A673 (cell line): ENCODE measurements at regions not wholly inside any gene's neighbourhood (a gene's known extent, or its start where the extent isn't known, plus 50 kb on each side); places are given as distances from the start of the nearest gene placed in this dataset.

ENCODE experiments used
- BruUV-seq: library from RNA; stranded (reverse); fragments of 400-500 nt; replicated peaks from 2 replicates; lab custom pipeline; 2021; lab: Mats Ljungman, UMichigan
- CTCF ChIA-PET: fragments of 300-600 bp; sonication (Branson Sonifier 250); formaldehyde crosslinking; loops from one replicate; lab custom pipeline; 2022; ENCODE audit warnings: antibody characterized with exemption; lab: Charles Lee
- POLR2A ChIA-PET: fragments of 300-600 bp; sonication (Branson Sonifier 250); formaldehyde crosslinking; loops from one replicate; lab custom pipeline; 2022; ENCODE audit warnings: antibody characterized with exemption; ENCODE audit not compliant: low non-redundant PET; lab: Charles Lee
- DNase-seq: peaks from one replicate; pipeline ENCODE4 v3.0.0-alpha.2; 2015; ENCODE audit warnings: low spot score
- H3K27ac ChIP-seq: fragments of 200-600 bp; sonication (generic); 2 replicates; pipeline ENCODE4 v1.5.1; 2016; ENCODE audit warnings: mixed run types, low read depth, mild to moderate bottlenecking, mixed read lengths, antibody characterized with exemption, low read length; ENCODE audit not compliant: poor library complexity, severe bottlenecking
- H3K27me3 ChIP-seq: fragments of 200-600 bp; sonication (generic); replicated peaks from 2 replicates; pipeline ENCODE4 v1.6.1; 2017; ENCODE audit warnings: mixed run types, low read depth, mild to moderate bottlenecking, mixed read lengths, antibody characterized with exemption, low read length; ENCODE audit not compliant: insufficient read depth, poor library complexity
- H3K36me3 ChIP-seq: fragments of 200-600 bp; sonication (generic); 2 replicates; pipeline ENCODE4 v1.6.1; 2016; ENCODE audit warnings: mixed run types, mild to moderate bottlenecking, mixed read lengths, antibody characterized with exemption, low read length; ENCODE audit not compliant: insufficient read depth, poor library complexity, severe bottlenecking
- H3K4me1 ChIP-seq: fragments of 200-600 bp; sonication (generic); 2 replicates; pipeline ENCODE4 v1.6.1; 2017; ENCODE audit warnings: mixed run types, mild to moderate bottlenecking, mixed read lengths, antibody characterized with exemption, low read length; ENCODE audit not compliant: insufficient read depth, poor library complexity, severe bottlenecking
- H3K4me3 ChIP-seq: fragments of 200-600 bp; sonication (generic); 2 replicates; pipeline ENCODE4 v1.5.1; 2016; ENCODE audit warnings: low read depth, mixed run types, mild to moderate bottlenecking, mixed read lengths, low read length; ENCODE audit not compliant: poor library complexity, severe bottlenecking
- H3K9me3 ChIP-seq: fragments of 200-600 bp; sonication (generic); 2 replicates; pipeline ENCODE4 v1.6.1; 2016; ENCODE audit warnings: mixed run types, low read depth, mild to moderate bottlenecking, mixed read lengths, antibody characterized with exemption, low read length; ENCODE audit not compliant: poor library complexity, severe bottlenecking
- EZH2 ChIP-seq: fragments of 200-600 bp; sonication (generic); IDR thresholded peaks from 2 replicates; pipeline ENCODE4 v1.6.1; 2017; ENCODE audit warnings: borderline replicate concordance, low read depth, mild to moderate bottlenecking, mixed read lengths, antibody characterized with exemption, low read length; ENCODE audit not compliant: poor library complexity, severe bottlenecking
- intact Hi-C: fragments of 100-400 bp; cut with micrococcal nuclease; formaldehyde crosslinking; loops from one replicate; pipeline ENCODE4 v1.10.0; 2022; ENCODE audit not compliant: unreplicated experiment
- TF ChIP-seq, protein P1 (sequence below): fragments of 300-800, 200-600 bp; sonication (generic); conservative IDR thresholded peaks from 2 replicates; pipeline ENCODE4 v1.5.1; 2017; ENCODE audit warnings: low read depth, mild to moderate bottlenecking, antibody characterized with exemption, low read length, moderate library complexity, mixed read lengths

DNA sequence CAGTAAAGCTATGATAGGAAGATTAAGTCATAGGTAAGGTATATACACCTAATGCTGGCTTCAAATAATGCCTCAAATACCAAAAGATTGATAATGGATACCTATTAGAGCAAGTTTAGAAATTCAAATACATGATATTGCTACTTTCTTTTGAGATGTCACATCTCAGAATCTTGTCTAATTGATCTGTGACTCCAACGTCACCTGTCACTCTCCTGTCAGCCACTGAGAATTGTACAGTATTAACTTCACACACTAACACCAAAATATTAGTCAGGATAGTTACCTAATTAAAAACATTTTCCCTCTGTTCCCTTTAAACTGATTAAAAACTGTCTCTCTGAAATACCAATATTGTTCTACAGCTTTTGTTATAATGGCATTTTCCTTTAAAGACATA is 575.5 kb upstream of the ID4 start:
- no peak overlapping the region for H3K4me3 ChIP-seq
- CTCF ChIA-PET, result no interaction called here
- no peak for TF ChIP-seq EZH2
- TF ChIP-seq, protein P1, sequence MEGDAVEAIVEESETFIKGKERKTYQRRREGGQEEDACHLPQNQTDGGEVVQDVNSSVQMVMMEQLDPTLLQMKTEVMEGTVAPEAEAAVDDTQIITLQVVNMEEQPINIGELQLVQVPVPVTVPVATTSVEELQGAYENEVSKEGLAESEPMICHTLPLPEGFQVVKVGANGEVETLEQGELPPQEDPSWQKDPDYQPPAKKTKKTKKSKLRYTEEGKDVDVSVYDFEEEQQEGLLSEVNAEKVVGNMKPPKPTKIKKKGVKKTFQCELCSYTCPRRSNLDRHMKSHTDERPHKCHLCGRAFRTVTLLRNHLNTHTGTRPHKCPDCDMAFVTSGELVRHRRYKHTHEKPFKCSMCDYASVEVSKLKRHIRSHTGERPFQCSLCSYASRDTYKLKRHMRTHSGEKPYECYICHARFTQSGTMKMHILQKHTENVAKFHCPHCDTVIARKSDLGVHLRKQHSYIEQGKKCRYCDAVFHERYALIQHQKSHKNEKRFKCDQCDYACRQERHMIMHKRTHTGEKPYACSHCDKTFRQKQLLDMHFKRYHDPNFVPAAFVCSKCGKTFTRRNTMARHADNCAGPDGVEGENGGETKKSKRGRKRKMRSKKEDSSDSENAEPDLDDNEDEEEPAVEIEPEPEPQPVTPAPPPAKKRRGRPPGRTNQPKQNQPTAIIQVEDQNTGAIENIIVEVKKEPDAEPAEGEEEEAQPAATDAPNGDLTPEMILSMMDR, result no peak
- POLR2A ChIA-PET, result no interaction called here
- DNase-seq, result no peak
- no peaks in the 10 kb centered on the region for H3K4me1 ChIP-seq
- no peak overlapping the region for H3K27ac ChIP-seq
- no peaks in the 10 kb centered on the region for H3K27me3 ChIP-seq
- no peaks in the 10 kb centered on the region for H3K36me3 ChIP-seq
- H3K9me3 ChIP-seq, result no peaks in the 10 kb centered on the region
- intact Hi-C loops, result no loop called here
- no TSS peak for BruUV-seq

DNA sequence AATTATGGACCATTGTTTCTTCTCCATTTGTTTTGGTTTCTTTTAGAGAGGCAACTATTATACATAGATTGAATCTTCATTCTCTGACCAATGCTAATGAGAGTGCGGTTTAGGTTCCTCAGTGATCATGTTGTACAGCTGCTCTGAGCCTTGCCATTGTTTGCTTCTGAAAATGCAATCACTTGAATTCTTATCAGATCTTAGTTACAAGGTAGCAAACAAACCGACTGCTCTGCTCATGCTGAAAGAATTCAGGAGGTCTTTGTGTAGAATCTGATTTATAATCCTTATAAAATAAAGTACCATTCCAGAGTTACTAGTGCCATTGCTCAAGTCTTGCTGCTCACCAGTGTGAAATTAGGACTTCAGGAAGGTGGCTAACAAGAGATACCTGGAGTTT is 569.1 kb upstream of the ID4 start:
- Histone ChIP-seq H3K9me3 (no peaks in the 10 kb centered on the region), H3K36me3 (no peaks in the 10 kb centered on the region), H3K27me3 (no peaks in the 10 kb centered on the region), H3K4me3 (no peak overlapping the region), H3K27ac (no peak overlapping the region), H3K4me1 (no peaks in the 10 kb centered on the region)
- TF ChIP-seq, protein P1, result no peak
- TF ChIP-seq EZH2, result no peak
- DNase-seq, result no peak
- BruUV-seq, result no TSS peak
- ChIA-PET CTCF (no interaction called here), POLR2A (no interaction called here)
- intact Hi-C loops, result no loop called here

GRCh38 chr6:19268718-19269117 is 568.5 kb upstream of the ID4 start:
- H3K27ac ChIP-seq, result no peak overlapping the region
- no TSS peak for BruUV-seq
- no peak overlapping the region for H3K4me3 ChIP-seq
- intact Hi-C loops, result no loop called here
- POLR2A ChIA-PET, result no interaction called here
- no peaks in the 10 kb centered on the region for H3K27me3 ChIP-seq
- no peaks in the 10 kb centered on the region for H3K9me3 ChIP-seq
- no peaks in the 10 kb centered on the region for H3K36me3 ChIP-seq
- TF ChIP-seq, protein P1, result no peak
- TF ChIP-seq EZH2, result no peak
- no peaks in the 10 kb centered on the region for H3K4me1 ChIP-seq
- no peak for DNase-seq
- CTCF ChIA-PET, result no interaction called here
